ENCODE measurements at regions not wholly inside any gene's neighbourhood (a gene's known extent, or its start where the extent isn't known, plus 50 kb on each side); places are given as distances from the start of the nearest gene placed in this dataset.

- H3K9me3 ChIP-seq = no peaks in the 10 kb centered on the region
- no peaks in the 10 kb centered on the region for H3K27me3 ChIP-seq (ENCODE audit: low read depth)
- H3K4me1 ChIP-seq = no peaks in the 10 kb centered on the region
- no peak for DNase-seq (ENCODE audit: low spot score in 2 of 2)
- in situ Hi-C loops (cut with MboI; ENCODE audit: low sequenced_read_pairs) = no loop called here
- H3K36me3 ChIP-seq (replicated peaks) = no peaks in the 10 kb centered on the region
- no peak overlapping the region for H3K4me3 ChIP-seq
Observed at GRCh38 chr21:25400427-25400826, 206.9 kb downstream of the MRPL39 start.

GRCh38 chr21:25398630-25399029 lies 208.7 kb downstream of the MRPL39 start:
- Histone ChIP-seq H3K4me1 (no peaks in the 10 kb centered on the region), H3K9me3 (no peaks in the 10 kb centered on the region), H3K36me3 (replicated peaks) (no peaks in the 10 kb centered on the region), H3K27me3 (ENCODE audit: low read depth) (no peaks in the 10 kb centered on the region), H3K4me3 (no peak overlapping the region)
- in situ Hi-C loops (cut with MboI; ENCODE audit: low sequenced_read_pairs) = no loop called here
- DNase-seq (ENCODE audit: low spot score in 2 of 2) = no peak

GRCh38 chr21:25396135-25396711 lies 211.1 kb downstream of the MRPL39 start:
- in situ Hi-C loops (cut with MboI; ENCODE audit: low sequenced_read_pairs) = no loop called here

GRCh38 chr21:25391777-25392176 lies 215.5 kb downstream of the MRPL39 start:
- no peaks in the 10 kb centered on the region for H3K36me3 ChIP-seq (replicated peaks)
- DNase-seq (ENCODE audit: low spot score in 2 of 2) = no peak
- no peaks in the 10 kb centered on the region for H3K27me3 ChIP-seq (ENCODE audit: low read depth)
- H3K4me3 ChIP-seq = no peak overlapping the region
- H3K9me3 ChIP-seq = no peaks in the 10 kb centered on the region
- H3K4me1 ChIP-seq = peaks cover 27% of the 10 kb centered on the region
- in situ Hi-C loops (cut with MboI; ENCODE audit: low sequenced_read_pairs) = no loop called here

More at GRCh38 chr21:25396135-25396711, 211.1 kb downstream of the MRPL39 start:
- no peaks in the 10 kb centered on the region for H3K36me3 ChIP-seq (replicated peaks)
- H3K9me3 ChIP-seq = no peaks in the 10 kb centered on the region
- no peak for DNase-seq (ENCODE audit: low spot score in 2 of 2)
- H3K4me3 ChIP-seq = no peak overlapping the region
- no peaks in the 10 kb centered on the region for H3K27me3 ChIP-seq (ENCODE audit: low read depth)
- H3K4me1 ChIP-seq = peaks cover 4% of the 10 kb centered on the region

GRCh38 chr21:25390701-25391100 lies 216.6 kb downstream of the MRPL39 start:
- Histone ChIP-seq H3K27me3 (ENCODE audit: low read depth) (no peaks in the 10 kb centered on the region), H3K4me3 (no peak overlapping the region), H3K36me3 (replicated peaks) (no peaks in the 10 kb centered on the region), H3K4me1 (peaks cover 27% of the 10 kb centered on the region), H3K9me3 (no peaks in the 10 kb centered on the region)
- peak in 1 of 2 experiments; percentile 21 for DNase-seq (ENCODE audit: low spot score in 2 of 2)
- in situ Hi-C loops (cut with MboI; ENCODE audit: low sequenced_read_pairs) = no loop called here

GRCh38 chr21:25387665-25388064 lies 219.6 kb downstream of the MRPL39 start:
- Histone ChIP-seq H3K36me3 (replicated peaks) (no peaks in the 10 kb centered on the region), H3K4me3 (no peak overlapping the region), H3K4me1 (peaks cover 27% of the 10 kb centered on the region), H3K27me3 (ENCODE audit: low read depth) (no peaks in the 10 kb centered on the region), H3K9me3 (no peaks in the 10 kb centered on the region)
- DNase-seq (ENCODE audit: low spot score in 2 of 2) = no peak
- in situ Hi-C loops (cut with MboI; ENCODE audit: low sequenced_read_pairs) = loop anchor here (10.0 kb wide), 1 partner anchor 493 kb away; no protein-coding TSS in a partner anchor

GRCh38 chr21:25385911-25386474 lies 221.3 kb downstream of the MRPL39 start:
- in situ Hi-C loops (cut with MboI; ENCODE audit: low sequenced_read_pairs) = loop anchor here (10.0 kb wide), 1 partner anchor 491 kb away; no protein-coding TSS in a partner anchor

GRCh38 chr21:25385341-25385740 lies 221.9 kb downstream of the MRPL39 start:
- in situ Hi-C loops (cut with MboI; ENCODE audit: low sequenced_read_pairs) = loop anchor here (10.0 kb wide), 1 partner anchor 491 kb away; no protein-coding TSS in a partner anchor
- peaks cover 19% of the 10 kb centered on the region for H3K4me1 ChIP-seq
- DNase-seq (ENCODE audit: low spot score in 2 of 2) = no peak
- no peaks in the 10 kb centered on the region for H3K9me3 ChIP-seq
- no peaks in the 10 kb centered on the region for H3K27me3 ChIP-seq (ENCODE audit: low read depth)
- no peaks in the 10 kb centered on the region for H3K36me3 ChIP-seq (replicated peaks)
- H3K4me3 ChIP-seq = no peak overlapping the region

More at GRCh38 chr21:25385911-25386474, 221.3 kb downstream of the MRPL39 start:
- DNase-seq (ENCODE audit: low spot score in 2 of 2) = peak; percentile 47 to 86
- Histone ChIP-seq H3K27me3 (ENCODE audit: low read depth) (no peaks in the 10 kb centered on the region), H3K4me3 (no peak overlapping the region), H3K36me3 (replicated peaks) (no peaks in the 10 kb centered on the region), H3K9me3 (no peaks in the 10 kb centered on the region), H3K4me1 (peaks cover 20% of the 10 kb centered on the region)

GRCh38 chr21:25384782-25385181 lies 222.5 kb downstream of the MRPL39 start:
- Histone ChIP-seq H3K4me1 (peaks cover 16% of the 10 kb centered on the region), H3K27me3 (ENCODE audit: low read depth) (no peaks in the 10 kb centered on the region), H3K36me3 (replicated peaks) (no peaks in the 10 kb centered on the region), H3K9me3 (no peaks in the 10 kb centered on the region), H3K4me3 (no peak overlapping the region)
- in situ Hi-C loops (cut with MboI; ENCODE audit: low sequenced_read_pairs) = loop anchor here (10.0 kb wide), 1 partner anchor 490 kb away; no protein-coding TSS in a partner anchor
- no peak for DNase-seq (ENCODE audit: low spot score in 2 of 2)

GRCh38 chr21:25383545-25383944 lies 223.7 kb downstream of the MRPL39 start:
- Histone ChIP-seq H3K4me1 (peaks cover 6% of the 10 kb centered on the region; the same call in 1 of the 2 replicates), H3K9me3 (no peaks in the 10 kb centered on the region), H3K36me3 (replicated peaks) (no peaks in the 10 kb centered on the region), H3K4me3 (no peak overlapping the region), H3K27me3 (ENCODE audit: low read depth) (no peaks in the 10 kb centered on the region)
- in situ Hi-C loops (cut with MboI; ENCODE audit: low sequenced_read_pairs) = loop anchor here (10.0 kb wide), 1 partner anchor 489 kb away; no protein-coding TSS in a partner anchor
- no peak for DNase-seq (ENCODE audit: low spot score in 2 of 2)

- in situ Hi-C loops (cut with MboI; ENCODE audit: low sequenced_read_pairs) = loop anchor here (10.0 kb wide), 1 partner anchor 487 kb away; no protein-coding TSS in a partner anchor
- DNase-seq (ENCODE audit: low spot score in 2 of 2) = no peak
- H3K27me3 ChIP-seq (ENCODE audit: low read depth) = no peaks in the 10 kb centered on the region
Observed at GRCh38 chr21:25381936-25382452, 225.3 kb downstream of the MRPL39 start.

GRCh38 chr21:25375675-25376074 lies 231.6 kb downstream of the MRPL39 start:
- in situ Hi-C loops (cut with MboI; ENCODE audit: low sequenced_read_pairs) = no loop called here
- DNase-seq (ENCODE audit: low spot score in 2 of 2) = no peak
- Histone ChIP-seq H3K27me3 (ENCODE audit: low read depth) (no peaks in the 10 kb centered on the region), H3K4me1 (peaks cover 5% of the 10 kb centered on the region), H3K4me3 (no peak overlapping the region), H3K9me3 (no peaks in the 10 kb centered on the region), H3K36me3 (replicated peaks) (no peaks in the 10 kb centered on the region)

More at GRCh38 chr21:25381936-25382452, 225.3 kb downstream of the MRPL39 start:
- H3K9me3 ChIP-seq = no peaks in the 10 kb centered on the region
- H3K36me3 ChIP-seq (replicated peaks) = no peaks in the 10 kb centered on the region
- H3K4me1 ChIP-seq = no peaks in the 10 kb centered on the region; the same call in 1 of the 2 replicates
- H3K4me3 ChIP-seq = no peak overlapping the region

- H3K9me3 ChIP-seq = no peaks in the 10 kb centered on the region
- DNase-seq (ENCODE audit: low spot score in 2 of 2) = no peak
- no peaks in the 10 kb centered on the region for H3K27me3 ChIP-seq (ENCODE audit: low read depth)
- in situ Hi-C loops (cut with MboI; ENCODE audit: low sequenced_read_pairs) = no loop called here
- H3K4me3 ChIP-seq = no peak overlapping the region
- H3K36me3 ChIP-seq (replicated peaks) = no peaks in the 10 kb centered on the region
- peaks cover 5% of the 10 kb centered on the region for H3K4me1 ChIP-seq
Observed at GRCh38 chr21:25373126-25374082, 233.9 kb downstream of the MRPL39 start.
